ENCODE measurements at regions not wholly inside any gene's neighbourhood (a gene's known extent, or its start where the extent isn't known, plus 50 kb on each side); places are given as distances from the start of the nearest gene placed in this dataset.

GRCh38 chr20:22303523-22303922 is 280.8 kb downstream of the FOXA2 start:
- Histone ChIP-seq H3K27me3 (ENCODE audit: control insufficient read depth in 2 of 2, insufficient read depth in 2 of 2, low read length in 2 of 2) (peaks cover 0 to 2% of the 10 kb centered on the region in 2 donors), H3K27ac (ENCODE audit: low read depth in 1 of 2, low read length in 2 of 2) (no peak overlapping the region), H3K9me3 (replicated peaks in 1 of 2; ENCODE audit: control insufficient read depth in 1 of 2, insufficient read depth in 1 of 2, low read length in 2 of 2) (no peaks in the 10 kb centered on the region), H2AFZ (ENCODE audit: insufficient read depth, low read depth, low read length, poor library complexity, severe bottlenecking) (no peak overlapping the region), H3K9ac (ENCODE audit: insufficient read depth, low read length, poor library complexity, severe bottlenecking) (no peak overlapping the region), H3K79me2 (ENCODE audit: insufficient read depth, low read length) (no peaks in the 10 kb centered on the region), H3K4me2 (replicated peaks; ENCODE audit: extremely low read depth, low read length, poor library complexity, severe bottlenecking) (no peak overlapping the region), H3K36me3 (replicated peaks in 1 of 2; ENCODE audit: control insufficient read depth in 1 of 2, insufficient read depth in 2 of 2, low read length in 2 of 2) (no peaks in the 10 kb centered on the region), H3K4me3 (replicated peaks in 1 of 3; ENCODE audit: low read depth in 2 of 3, low read length in 3 of 3) (no peak overlapping the region), H3K4me1 (ENCODE audit: control insufficient read depth in 1 of 2, insufficient read depth in 2 of 2, low read length in 2 of 2) (no peaks in the 10 kb centered on the region), H4K20me1 (ENCODE audit: insufficient read depth, low read length) (no peaks in the 10 kb centered on the region)
- no peaks in the 10 kb centered on the region for H3K36me3 Mint-ChIP-seq
- TF ChIP-seq CTCF (IDR thresholded peaks at IDR 0.05) = no peak
- H3K4me3 Mint-ChIP-seq = no peak overlapping the region
- no peaks in the 10 kb centered on the region for H3K4me1 Mint-ChIP-seq
- intact Hi-C loops (cut with micrococcal nuclease) = no loop called here
- DNase-seq = no peak
- H3K9me3 Mint-ChIP-seq = peaks cover 0 to 2% (median 0%) of the 10 kb centered on the region in 7 donors
- H3K27ac Mint-ChIP-seq = no peak overlapping the region
- WGBS (ENCODE audit: insufficient coverage) = 69% methylated on average over 3 of the region's 3 CpGs
- peaks cover 2 to 4% (median 2%) of the 10 kb centered on the region in 3 donors for H3K27me3 Mint-ChIP-seq (ENCODE audit: low read depth in 3 of 3)

GRCh38 chr20:22302039-22302438 is 282.3 kb downstream of the FOXA2 start:
- H3K9ac ChIP-seq (ENCODE audit: insufficient read depth, low read length, poor library complexity, severe bottlenecking) = no peak overlapping the region
- 88% methylated on average over 1 of the region's 2 CpGs for WGBS (ENCODE audit: insufficient coverage)
- H3K4me1 ChIP-seq (ENCODE audit: control insufficient read depth in 1 of 2, insufficient read depth in 2 of 2, low read length in 2 of 2) = no peaks in the 10 kb centered on the region
- H3K4me3 ChIP-seq (replicated peaks in 1 of 3; ENCODE audit: low read depth in 2 of 3, low read length in 3 of 3) = no peak overlapping the region
- Mint-ChIP-seq H3K36me3 (no peaks in the 10 kb centered on the region), H3K4me1 (no peaks in the 10 kb centered on the region), H3K27me3 (ENCODE audit: low read depth in 3 of 3) (peaks cover 2 to 4% (median 2%) of the 10 kb centered on the region in 3 donors), H3K4me3 (no peak overlapping the region), H3K9me3 (peaks cover 0 to 2% (median 0%) of the 10 kb centered on the region in 7 donors), H3K27ac (peak overlapping the region in 1 of 7 donors; percentile 49)
- intact Hi-C loops (cut with micrococcal nuclease) = no loop called here
- H3K4me2 ChIP-seq (replicated peaks; ENCODE audit: extremely low read depth, low read length, poor library complexity, severe bottlenecking) = no peak overlapping the region
- H2AFZ ChIP-seq (ENCODE audit: insufficient read depth, low read depth, low read length, poor library complexity, severe bottlenecking) = no peak overlapping the region
- TF ChIP-seq CTCF (IDR thresholded peaks at IDR 0.05) = no peak
- no peaks in the 10 kb centered on the region for H3K27me3 ChIP-seq (ENCODE audit: control insufficient read depth in 2 of 2, insufficient read depth in 2 of 2, low read length in 2 of 2)
- no peaks in the 10 kb centered on the region for H3K79me2 ChIP-seq (ENCODE audit: insufficient read depth, low read length)
- DNase-seq = no peak
- no peaks in the 10 kb centered on the region for H3K36me3 ChIP-seq (replicated peaks in 1 of 2; ENCODE audit: control insufficient read depth in 1 of 2, insufficient read depth in 2 of 2, low read length in 2 of 2)
- no peaks in the 10 kb centered on the region for H4K20me1 ChIP-seq (ENCODE audit: insufficient read depth, low read length)
- H3K27ac ChIP-seq (ENCODE audit: low read depth in 1 of 2, low read length in 2 of 2) = no peak overlapping the region
- no peaks in the 10 kb centered on the region for H3K9me3 ChIP-seq (replicated peaks in 1 of 2; ENCODE audit: control insufficient read depth in 1 of 2, insufficient read depth in 1 of 2, low read length in 2 of 2)

Data from CD14-positive monocyte (primary cell).